Memory B cell (primary cell): ENCODE measurements at regions not wholly inside any gene's neighbourhood (a gene's known extent, or its start where the extent isn't known, plus 50 kb on each side); places are given as distances from the start of the nearest gene placed in this dataset.

Source experiments
- ATAC-seq: fragments of 150-1000 bp; cut with Tn5 transposase; 2 replicates; pipeline ENCODE4 v1.10.0; 2021; ENCODE audit warnings: low read depth, mild to moderate bottlenecking, moderate library complexity
- DNase-seq, 2 donors: peaks; one replicate each; pipeline ENCODE4 v3.0.0; 2022; ENCODE audit warnings: low spot score in 2 of 2
- H3K27ac Mint-ChIP-seq: one replicate; pipeline ENCODE4 v1.8.0; 2022; ENCODE audit warnings: mild to moderate bottlenecking, moderate library complexity, mixed read lengths
- H3K27me3 Mint-ChIP-seq: one replicate; pipeline ENCODE4 v1.8.0; 2022; ENCODE audit warnings: mixed read lengths
- H3K36me3 Mint-ChIP-seq: one replicate; pipeline ENCODE4 v1.8.0; 2022; ENCODE audit warnings: mild to moderate bottlenecking, mixed read lengths
- H3K4me1 Mint-ChIP-seq: one replicate; pipeline ENCODE4 v1.8.0; 2022; ENCODE audit warnings: mixed read lengths
- H3K4me3 Mint-ChIP-seq: one replicate; pipeline ENCODE4 v1.8.0; 2022; ENCODE audit warnings: mild to moderate bottlenecking, moderate library complexity, mixed read lengths
- H3K9me3 Mint-ChIP-seq: one replicate; pipeline ENCODE4 v1.8.0; 2022; ENCODE audit warnings: mixed read lengths

- H3K4me1 Mint-ChIP-seq = no peaks in the 10 kb centered on the region
- no peaks in the 10 kb centered on the region for H3K36me3 Mint-ChIP-seq
- DNase-seq (no peak), ATAC-seq (no peak)
- no peak overlapping the region for H3K4me3 Mint-ChIP-seq
- H3K27ac Mint-ChIP-seq = no peak overlapping the region
- H3K27me3 Mint-ChIP-seq = peaks cover 12% of the 10 kb centered on the region
- peaks cover 2% of the 10 kb centered on the region for H3K9me3 Mint-ChIP-seq
These were observed 61.7 kb upstream of the FGF3 start for GRCh38 chr11:69880826-69881445.

- Mint-ChIP-seq H3K27me3 (peaks cover 10% of the 10 kb centered on the region), H3K4me3 (no peak overlapping the region), H3K27ac (no peak overlapping the region), H3K36me3 (no peaks in the 10 kb centered on the region), H3K9me3 (no peaks in the 10 kb centered on the region), H3K4me1 (no peaks in the 10 kb centered on the region)
- DNase-seq (no peak), ATAC-seq (no peak)
These were observed 62.5 kb upstream of the FGF3 start for GRCh38 chr11:69881467-69882269.

- Mint-ChIP-seq H3K4me3 (no peak overlapping the region), H3K36me3 (no peaks in the 10 kb centered on the region), H3K4me1 (no peaks in the 10 kb centered on the region), H3K27me3 (peaks cover 10% of the 10 kb centered on the region), H3K9me3 (no peaks in the 10 kb centered on the region), H3K27ac (no peak overlapping the region)
- ATAC-seq = no peak
- no peak for DNase-seq
These were observed 63.0 kb upstream of the FGF3 start for GRCh38 chr11:69882270-69882608.

DNA sequence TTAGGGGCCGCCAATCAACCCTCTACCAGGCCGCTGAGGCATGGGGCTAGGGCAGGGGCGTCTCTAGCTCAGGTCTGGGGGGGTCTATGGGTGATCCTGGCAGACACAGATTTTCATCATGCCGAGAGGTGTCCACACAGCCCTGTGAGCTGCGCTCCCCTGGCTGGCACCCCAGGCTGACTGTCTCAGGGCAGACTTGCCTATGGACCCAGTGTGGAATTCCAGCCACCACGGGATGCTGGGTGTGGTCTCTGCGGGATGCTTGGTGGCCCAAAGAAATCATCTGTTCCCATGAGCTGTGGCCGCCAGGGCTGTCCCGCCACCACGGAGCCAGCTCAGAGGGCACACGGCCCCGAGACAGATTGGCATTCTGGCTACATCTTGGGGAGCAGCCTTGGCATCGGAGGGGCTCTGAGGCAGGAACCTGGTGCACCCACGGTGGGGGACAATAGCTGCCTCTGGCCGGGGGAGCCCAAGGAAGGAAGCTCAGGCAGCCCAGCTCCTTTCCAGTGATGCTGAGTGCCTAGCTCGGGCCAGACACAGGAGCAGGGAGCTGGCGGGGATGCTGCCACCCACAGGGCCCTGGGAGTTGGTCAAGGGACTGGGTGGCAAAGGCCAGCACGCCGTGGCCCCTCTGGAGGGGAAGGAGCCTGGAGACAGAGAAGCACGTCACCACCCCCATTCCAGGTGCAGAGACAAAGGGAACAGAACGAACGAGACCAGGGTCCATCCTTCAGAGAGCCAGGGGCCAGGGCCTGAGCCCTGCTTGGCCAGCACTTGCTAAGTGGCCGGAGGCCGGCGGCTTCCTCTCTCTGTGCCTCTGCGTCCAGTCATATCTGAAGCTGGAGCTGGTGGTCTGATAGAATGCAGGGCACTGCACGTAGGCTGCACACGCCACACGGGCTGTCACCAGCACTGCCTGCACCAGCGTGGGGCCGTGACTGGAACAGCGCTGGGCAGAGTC, 64.4 kb upstream of the FGF3 start:
- peaks cover 5% of the 10 kb centered on the region for H3K4me1 Mint-ChIP-seq
- ATAC-seq = no peak
- no peak overlapping the region for H3K27ac Mint-ChIP-seq
- H3K4me3 Mint-ChIP-seq = no peak overlapping the region
- H3K27me3 Mint-ChIP-seq = peaks cover 15% of the 10 kb centered on the region
- DNase-seq = no peak
- no peaks in the 10 kb centered on the region for H3K36me3 Mint-ChIP-seq
- no peaks in the 10 kb centered on the region for H3K9me3 Mint-ChIP-seq

GRCh38 chr11:69884286-69884685, 65.1 kb upstream of the FGF3 start:
- Mint-ChIP-seq H3K4me1 (peaks cover 5% of the 10 kb centered on the region), H3K4me3 (no peak overlapping the region), H3K36me3 (no peaks in the 10 kb centered on the region), H3K27me3 (peaks cover 15% of the 10 kb centered on the region), H3K27ac (no peak overlapping the region), H3K9me3 (no peaks in the 10 kb centered on the region)
- DNase-seq (no peak), ATAC-seq (no peak)

DNA sequence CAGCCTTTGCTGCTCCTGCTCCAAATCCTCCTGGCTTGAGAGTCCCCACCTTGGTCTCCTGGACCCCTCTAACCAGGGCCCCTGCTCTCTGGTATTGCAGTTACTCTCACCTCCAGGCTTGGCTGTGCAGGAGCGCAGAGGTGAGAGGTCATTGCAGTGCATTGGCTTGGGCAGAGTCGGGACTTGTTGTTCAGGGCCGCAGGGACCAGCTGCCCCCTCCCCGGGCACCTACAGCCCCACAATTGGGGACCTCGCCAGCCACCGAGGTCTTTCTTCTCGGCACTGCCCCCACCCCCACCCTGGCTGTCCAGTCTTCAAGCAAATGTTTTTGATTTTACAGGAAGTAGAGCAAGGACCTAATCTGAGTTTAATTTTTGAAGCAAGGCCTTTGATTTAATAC, 65.5 kb upstream of the FGF3 start:
- Mint-ChIP-seq H3K4me3 (no peak overlapping the region), H3K36me3 (no peaks in the 10 kb centered on the region), H3K4me1 (peaks cover 5% of the 10 kb centered on the region), H3K9me3 (no peaks in the 10 kb centered on the region), H3K27me3 (peaks cover 15% of the 10 kb centered on the region), H3K27ac (no peak overlapping the region)
- ATAC-seq (no peak), DNase-seq (no peak)

GRCh38 chr11:69887330-69887729, 68.1 kb upstream of the FGF3 start:
- DNase-seq (no peak), ATAC-seq (no peak)
- H3K4me3 Mint-ChIP-seq = no peak overlapping the region
- H3K9me3 Mint-ChIP-seq = no peaks in the 10 kb centered on the region
- H3K27me3 Mint-ChIP-seq = peaks cover 14% of the 10 kb centered on the region
- no peak overlapping the region for H3K27ac Mint-ChIP-seq
- H3K4me1 Mint-ChIP-seq = peaks cover 5% of the 10 kb centered on the region
- H3K36me3 Mint-ChIP-seq = no peaks in the 10 kb centered on the region

- Mint-ChIP-seq H3K9me3 (no peaks in the 10 kb centered on the region), H3K4me1 (peaks cover 5% of the 10 kb centered on the region), H3K27ac (no peak overlapping the region), H3K27me3 (peaks cover 19% of the 10 kb centered on the region), H3K36me3 (no peaks in the 10 kb centered on the region), H3K4me3 (no peak overlapping the region)
- ATAC-seq = no peak
- DNase-seq = no peak
These were observed 68.7 kb upstream of the FGF3 start for GRCh38 chr11:69887841-69888427.

DNA sequence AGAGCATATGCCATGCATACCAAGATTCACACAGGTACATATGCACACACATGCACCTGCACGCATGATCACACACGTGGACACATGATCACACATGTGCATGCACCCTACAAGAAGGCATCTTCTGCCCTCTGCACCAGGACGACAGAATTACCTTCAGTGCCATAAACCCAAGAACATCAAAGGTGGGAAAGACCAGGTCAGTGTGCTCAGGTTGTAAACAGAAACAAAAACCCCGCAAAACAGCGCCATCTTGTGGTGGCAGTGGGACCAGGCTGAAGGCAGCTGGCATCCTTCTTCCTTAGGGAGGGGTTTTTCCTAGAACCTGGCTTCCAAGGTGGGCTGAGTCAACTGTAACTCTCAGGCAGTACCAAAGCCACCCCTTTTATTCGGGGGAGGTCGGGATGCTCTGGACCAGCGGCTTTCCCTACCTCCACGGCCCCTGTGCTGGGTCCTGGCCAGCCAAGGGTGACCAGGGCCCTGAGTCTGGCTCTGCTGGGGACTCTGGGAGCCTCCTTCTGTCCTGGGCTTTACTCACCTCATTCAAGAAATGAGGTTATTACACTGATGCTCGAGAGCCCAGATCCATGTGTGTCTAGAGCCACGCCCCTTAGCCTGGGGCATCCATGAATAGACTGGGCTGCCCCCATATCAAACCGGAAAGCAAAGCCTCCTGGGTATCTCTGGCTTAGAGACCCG, 69.4 kb upstream of the FGF3 start:
- ATAC-seq (peak; percentile 53), DNase-seq (peak; percentile 38 to 63)
- no peak overlapping the region for H3K27ac Mint-ChIP-seq
- H3K9me3 Mint-ChIP-seq = no peaks in the 10 kb centered on the region
- no peaks in the 10 kb centered on the region for H3K36me3 Mint-ChIP-seq
- no peak overlapping the region for H3K4me3 Mint-ChIP-seq
- H3K27me3 Mint-ChIP-seq = peaks cover 20% of the 10 kb centered on the region
- H3K4me1 Mint-ChIP-seq = peaks cover 5% of the 10 kb centered on the region

DNA sequence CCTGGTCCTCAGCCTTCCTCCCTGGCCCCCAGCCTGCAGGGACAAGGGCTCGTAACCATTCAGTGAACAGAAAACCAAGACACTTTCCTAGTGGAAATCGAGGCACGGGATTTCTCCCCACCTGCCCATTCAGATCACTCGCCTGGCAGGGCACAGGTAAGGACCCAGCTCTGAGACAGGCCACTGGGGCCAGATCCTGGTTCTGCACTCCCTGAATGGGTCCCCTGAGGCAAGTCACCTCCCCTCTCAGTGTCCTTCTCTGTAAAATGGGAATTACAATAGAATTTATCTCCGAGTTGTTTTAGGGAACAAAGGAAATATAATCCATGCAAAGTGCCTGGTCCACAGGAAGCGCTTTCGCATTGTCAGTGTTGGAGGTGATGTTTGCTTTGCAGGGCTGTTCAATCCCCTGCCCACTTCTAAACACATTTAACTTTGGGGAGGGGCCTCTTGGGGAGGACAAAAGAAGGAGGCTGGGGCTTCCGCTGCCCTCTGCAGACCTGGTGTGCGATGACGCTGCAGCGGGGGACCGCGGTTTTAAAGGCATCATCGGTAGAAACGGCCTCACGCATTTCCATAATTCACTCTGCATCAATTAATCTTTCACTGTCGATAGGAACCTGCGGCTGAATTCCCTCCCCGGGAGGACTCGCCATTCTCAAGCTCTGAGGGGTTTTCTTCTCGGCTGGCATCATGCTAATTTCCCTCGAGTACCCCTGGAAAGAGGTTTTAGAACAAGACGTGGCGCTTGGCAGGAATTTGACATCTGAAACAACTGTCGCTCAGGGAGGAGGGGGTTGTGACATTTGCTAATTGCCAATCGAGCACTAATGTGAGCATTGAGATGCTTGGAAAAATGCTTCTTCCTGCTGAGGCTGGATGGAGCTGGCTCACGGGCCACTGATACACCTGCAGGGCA, 70.4 kb upstream of the FGF3 start:
- DNase-seq (no peak), ATAC-seq (no peak)
- no peaks in the 10 kb centered on the region for H3K36me3 Mint-ChIP-seq
- H3K9me3 Mint-ChIP-seq = no peaks in the 10 kb centered on the region
- H3K27ac Mint-ChIP-seq = no peak overlapping the region
- peaks cover 23% of the 10 kb centered on the region for H3K27me3 Mint-ChIP-seq
- peaks cover 5% of the 10 kb centered on the region for H3K4me1 Mint-ChIP-seq
- no peak overlapping the region for H3K4me3 Mint-ChIP-seq

DNA sequence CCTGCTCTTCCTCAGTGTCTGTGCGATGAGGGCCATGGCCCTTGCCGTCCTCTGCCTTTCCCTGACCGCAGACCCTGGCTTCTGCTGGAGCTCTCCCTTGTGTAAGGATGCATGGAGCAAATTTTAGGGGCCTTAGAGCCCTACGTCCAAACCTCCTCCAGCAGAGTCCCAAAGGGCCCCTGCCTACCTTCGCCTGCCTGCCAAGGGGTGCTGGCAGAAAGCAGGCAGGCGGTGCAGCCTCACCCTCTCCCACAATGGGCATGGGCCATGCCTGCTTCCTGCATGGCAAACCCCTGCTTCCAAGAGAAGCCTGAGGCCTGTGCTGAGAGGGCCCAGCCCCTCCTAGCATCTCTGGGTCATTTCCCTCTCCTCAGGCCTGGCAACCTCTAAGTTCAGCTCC, 71.3 kb upstream of the FGF3 start:
- Mint-ChIP-seq H3K36me3 (no peaks in the 10 kb centered on the region), H3K27ac (no peak overlapping the region), H3K9me3 (no peaks in the 10 kb centered on the region), H3K4me3 (no peak overlapping the region), H3K4me1 (peaks cover 5% of the 10 kb centered on the region), H3K27me3 (peaks cover 23% of the 10 kb centered on the region)
- DNase-seq = no peak
- no peak for ATAC-seq

DNA sequence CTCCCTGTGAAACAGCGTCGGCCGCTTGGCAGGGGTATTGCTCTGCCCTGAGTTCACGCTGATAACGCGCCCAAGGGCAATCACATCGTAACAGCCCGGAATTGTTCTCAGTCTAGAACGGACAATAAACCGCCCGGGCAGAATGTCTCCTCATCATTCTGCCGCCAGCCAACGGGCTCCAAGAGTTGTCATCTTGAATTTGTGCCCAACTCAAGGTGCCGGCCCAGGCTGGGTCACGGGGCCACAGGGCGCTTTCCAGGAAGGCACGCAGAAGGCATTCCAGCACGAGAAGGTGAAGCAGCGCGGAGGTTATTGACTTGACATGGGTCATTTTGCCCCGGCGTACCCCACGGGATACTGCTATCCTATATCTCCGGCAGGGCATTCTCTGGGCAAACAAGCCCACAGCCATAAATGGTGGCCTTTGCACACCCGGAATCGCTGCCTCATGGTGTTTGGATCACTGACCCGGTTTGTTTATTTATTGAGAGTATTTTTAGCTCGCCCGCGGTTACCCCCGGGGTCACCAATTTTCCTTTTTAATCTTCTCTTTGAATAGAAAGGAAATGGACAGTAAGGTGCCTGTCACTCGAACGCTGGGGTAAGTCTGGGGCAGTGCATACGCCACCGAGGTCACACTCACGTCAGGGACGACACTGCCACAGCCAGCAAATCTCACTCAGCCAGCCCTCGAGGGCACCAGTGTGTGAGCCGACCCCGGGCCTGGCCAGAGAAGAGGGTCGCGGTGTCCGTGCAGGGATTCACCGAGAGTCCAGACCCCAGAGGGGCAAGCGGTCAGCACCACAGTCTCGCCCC, 72.4 kb upstream of the FGF3 start:
- Mint-ChIP-seq H3K4me3 (no peak overlapping the region), H3K36me3 (no peaks in the 10 kb centered on the region), H3K4me1 (peaks cover 5% of the 10 kb centered on the region), H3K9me3 (no peaks in the 10 kb centered on the region), H3K27ac (no peak overlapping the region), H3K27me3 (peaks cover 22% of the 10 kb centered on the region)
- ATAC-seq (no peak), DNase-seq (no peak)
